Activated naive CD4-positive, alpha-beta T cell treated with anti-CD3 and anti-CD28 coated beads, Interleukin-2, amount 50 U/mL, for 72 hours (primary cell): ENCODE measurements at regions not wholly inside any gene's neighbourhood (a gene's known extent, or its start where the extent isn't known, plus 50 kb on each side); places are given as distances from the start of the nearest gene placed in this dataset.

ENCODE experiments used
- ATAC-seq, 2 donors: fragments of 150-1000 bp; cut with Tn5 transposase; 2 replicates each; pipeline ENCODE4 v1.10.0; 2021; ENCODE audit warnings: mild to moderate bottlenecking in 2 of 2, moderate library complexity in 2 of 2
- DNase-seq, 2 donors: peaks; one replicate each; pipeline ENCODE4 v3.0.0; 2021 to 2022; ENCODE audit warnings: low spot score in 2 of 2
- H3K27ac Mint-ChIP-seq, 2 donors: one replicate each; pipeline ENCODE4 v1.8.0; 2022; ENCODE audit warnings: mild to moderate bottlenecking in 2 of 2, mixed read lengths in 2 of 2
- H3K36me3 Mint-ChIP-seq, 2 donors: one replicate each; pipeline ENCODE4 v1.8.0; 2022; ENCODE audit warnings: mixed read lengths in 2 of 2
- H3K9me3 Mint-ChIP-seq, 2 donors: one replicate each; pipeline ENCODE4 v1.8.0; 2022; ENCODE audit warnings: mixed read lengths in 2 of 2

DNA sequence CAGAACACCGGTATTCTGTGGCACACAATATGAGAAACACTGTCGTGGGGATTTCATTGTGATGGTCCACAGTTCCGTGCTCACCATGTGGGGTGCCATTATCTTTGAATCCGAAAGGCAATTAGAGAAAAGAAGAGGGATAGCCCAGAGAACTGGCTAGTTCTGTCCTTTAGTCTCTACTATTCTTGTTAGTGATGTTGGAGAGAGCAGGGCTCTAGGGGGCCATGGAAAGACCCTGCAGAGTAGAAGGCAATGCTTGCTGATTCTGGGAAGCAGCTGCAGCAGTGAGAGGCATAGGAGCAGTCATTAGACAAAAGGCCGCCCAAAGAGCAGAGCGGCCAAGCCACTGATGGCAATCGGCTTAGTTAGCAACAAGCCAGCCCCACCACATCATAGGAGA is 146.3 kb downstream of the TSEN15 start:
- Mint-ChIP-seq H3K27ac (no peak overlapping the region), H3K9me3 (no peaks in the 10 kb centered on the region), H3K36me3 (no peaks in the 10 kb centered on the region)
- ATAC-seq = no peak
- no peak for DNase-seq

GRCh38 chr1:184199036-184199435 is 147.5 kb downstream of the TSEN15 start:
- Mint-ChIP-seq H3K36me3 (no peaks in the 10 kb centered on the region), H3K9me3 (no peaks in the 10 kb centered on the region), H3K27ac (no peak overlapping the region)
- no peak for DNase-seq
- peak; percentile 11 to 20 for ATAC-seq

GRCh38 chr1:184199438-184200085 is 148.0 kb downstream of the TSEN15 start:
- DNase-seq (no peak), ATAC-seq (no peak)
- Mint-ChIP-seq H3K9me3 (no peaks in the 10 kb centered on the region), H3K36me3 (no peaks in the 10 kb centered on the region), H3K27ac (no peak overlapping the region)

DNA sequence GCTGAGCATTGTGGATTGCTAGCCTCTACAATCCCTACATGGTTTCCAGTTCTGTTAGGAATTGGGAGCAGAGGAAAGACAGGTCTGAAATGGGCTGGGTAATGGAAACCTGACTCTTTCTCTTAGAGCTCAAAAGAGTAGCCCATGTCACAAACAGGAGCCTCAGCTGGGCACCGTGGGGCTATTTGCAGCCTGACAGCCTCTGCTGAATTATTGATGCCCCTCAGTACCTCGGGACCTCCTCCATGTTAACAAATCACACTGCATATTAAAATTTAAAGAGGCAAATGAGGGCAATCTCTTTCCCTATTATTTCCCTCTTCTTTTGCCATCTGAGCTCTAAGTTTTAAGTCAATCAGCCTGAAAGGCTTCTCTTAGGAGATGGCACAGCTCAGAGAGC is 157.1 kb downstream of the TSEN15 start:
- Mint-ChIP-seq H3K36me3 (no peaks in the 10 kb centered on the region), H3K27ac (no peak overlapping the region), H3K9me3 (no peaks in the 10 kb centered on the region)
- ATAC-seq = no peak
- DNase-seq = no peak

DNA sequence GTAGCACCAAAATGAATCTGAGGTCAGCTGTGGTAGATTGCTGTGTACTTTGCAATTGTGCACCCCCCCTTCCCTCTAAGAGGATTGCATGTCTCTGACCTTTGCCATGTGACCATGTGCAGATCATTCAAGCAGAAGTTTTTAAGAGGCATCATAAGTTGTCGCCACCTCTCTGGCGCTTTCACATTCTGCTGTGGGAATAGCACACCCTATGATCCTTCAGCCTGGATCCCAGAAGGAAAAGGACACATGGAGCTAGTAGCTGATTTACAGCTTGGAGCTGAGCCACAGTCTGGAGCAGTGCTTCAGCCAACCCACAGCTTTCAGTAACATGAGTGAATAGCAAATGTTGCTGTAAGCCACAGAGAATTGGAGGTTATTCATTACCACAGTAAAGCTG is 158.5 kb downstream of the TSEN15 start:
- DNase-seq (no peak), ATAC-seq (no peak)

DNA sequence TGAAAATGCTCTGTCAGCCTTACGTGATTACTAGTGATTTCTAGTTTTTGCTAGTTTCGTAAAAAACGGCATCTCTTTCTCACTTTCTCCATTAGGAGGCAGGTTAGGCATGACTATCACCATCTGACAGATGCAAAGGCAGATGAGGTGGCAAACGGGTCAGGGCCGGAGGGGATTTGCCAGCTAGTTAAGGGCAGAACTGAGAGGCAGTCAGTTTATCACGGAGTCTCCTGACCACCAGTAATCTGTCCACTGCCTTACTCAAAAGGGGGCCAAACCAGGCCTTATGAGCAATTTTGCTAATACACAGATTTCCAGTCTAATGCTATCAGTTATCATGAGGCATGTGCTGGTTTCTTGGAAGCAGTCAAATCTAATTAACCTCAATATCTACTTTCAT is 159.3 kb downstream of the TSEN15 start:
- Mint-ChIP-seq H3K27ac (no peak overlapping the region), H3K9me3 (no peaks in the 10 kb centered on the region), H3K36me3 (no peaks in the 10 kb centered on the region)
- no peak for ATAC-seq
- DNase-seq = no peak

More for the DNA sequence above, 158.5 kb downstream of the TSEN15 start:
- no peaks in the 10 kb centered on the region for H3K9me3 Mint-ChIP-seq
- no peaks in the 10 kb centered on the region for H3K36me3 Mint-ChIP-seq
- no peak overlapping the region for H3K27ac Mint-ChIP-seq

DNA sequence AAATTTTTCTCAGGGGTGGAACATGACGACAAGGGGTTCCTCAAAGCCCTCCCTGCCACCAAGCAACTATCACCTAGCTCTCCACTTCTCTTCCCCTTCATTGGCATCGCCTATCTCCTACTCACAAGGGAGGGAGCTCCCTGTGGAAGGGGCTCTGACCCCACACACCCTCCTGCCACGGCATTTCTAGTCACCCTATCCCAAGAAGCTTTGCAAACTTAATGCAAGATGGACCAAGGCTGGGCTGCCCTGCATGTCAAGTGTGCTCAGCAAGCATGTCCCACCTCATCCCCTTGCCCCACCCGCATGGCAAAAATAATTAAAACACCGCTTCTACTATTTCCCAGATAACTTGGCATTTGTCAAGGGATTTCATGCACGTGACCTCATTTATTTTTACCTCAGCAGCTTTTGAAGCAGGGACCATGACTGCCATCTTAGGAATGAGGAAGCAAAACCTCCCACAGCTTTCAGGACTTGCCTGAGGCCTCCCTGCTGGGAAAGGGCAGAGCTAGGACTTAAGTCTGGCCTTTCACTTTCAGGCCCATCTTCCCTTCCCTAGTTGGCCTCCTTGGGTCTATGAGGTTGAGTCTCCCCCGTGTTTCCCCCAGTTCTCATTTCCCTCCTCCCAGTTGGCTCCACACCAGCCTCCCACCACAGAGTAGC is 161.3 kb downstream of the TSEN15 start:
- no peak for ATAC-seq
- Mint-ChIP-seq H3K36me3 (no peaks in the 10 kb centered on the region), H3K27ac (peak overlapping the region in 1 of 2 donors; percentile 32), H3K9me3 (no peaks in the 10 kb centered on the region)
- DNase-seq = no peak

DNA sequence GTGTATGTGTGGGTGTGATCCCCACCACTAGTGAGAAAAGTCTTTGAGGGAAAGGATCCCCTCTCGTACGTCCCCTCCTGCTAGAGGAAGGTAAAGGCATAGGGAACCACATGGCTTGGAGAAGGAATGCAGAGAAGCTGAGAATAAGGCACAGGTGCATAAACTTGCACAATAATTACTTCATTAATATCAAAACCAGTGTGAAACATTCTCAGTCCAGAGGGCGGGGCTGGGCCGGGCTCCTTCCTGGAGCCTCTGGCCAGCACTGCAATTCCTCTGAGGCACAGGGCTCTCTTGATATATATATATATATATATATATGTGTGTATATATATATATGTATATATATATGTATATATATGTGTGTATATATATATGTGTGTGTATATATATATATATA is 162.6 kb downstream of the TSEN15 start:
- DNase-seq = no peak
- Mint-ChIP-seq H3K36me3 (no peaks in the 10 kb centered on the region), H3K9me3 (no peaks in the 10 kb centered on the region), H3K27ac (no peak overlapping the region)
- no peak for ATAC-seq

- DNase-seq = no peak
- Mint-ChIP-seq H3K27ac (no peak overlapping the region), H3K9me3 (no peaks in the 10 kb centered on the region), H3K36me3 (no peaks in the 10 kb centered on the region)
- no peak for ATAC-seq
Observed at GRCh38 chr1:184215274-184215925, 163.9 kb downstream of the TSEN15 start.

DNA sequence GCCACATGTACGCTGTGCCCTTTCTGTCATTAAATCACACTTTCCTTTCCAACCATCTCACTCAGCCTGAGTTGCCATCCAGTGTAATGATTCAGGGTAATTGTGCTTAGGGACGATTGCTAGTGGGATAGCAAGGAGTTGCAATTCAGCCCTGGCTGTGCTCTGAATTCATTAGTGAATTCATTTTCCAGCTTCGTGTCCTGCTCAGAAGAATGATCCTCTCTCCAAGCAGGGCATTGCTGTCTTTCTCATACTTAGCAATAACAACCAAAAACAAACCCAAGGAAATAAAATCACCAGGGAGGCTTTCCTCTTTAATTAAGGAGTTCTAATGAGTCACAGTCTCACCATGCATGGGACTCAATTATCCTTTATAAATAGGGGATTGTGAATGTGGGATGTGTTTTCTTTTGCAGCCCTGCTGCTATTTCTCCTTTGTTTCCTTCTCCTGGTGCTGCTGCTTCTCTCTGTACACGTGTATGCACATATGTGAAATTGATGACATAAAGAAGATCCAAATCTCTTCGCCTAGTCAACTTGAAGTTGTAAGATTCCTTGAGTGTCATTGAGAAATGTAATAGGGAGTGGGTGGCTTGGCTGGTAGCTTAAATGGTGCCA is 167.0 kb downstream of the TSEN15 start:
- Mint-ChIP-seq H3K36me3 (no peaks in the 10 kb centered on the region), H3K27ac (no peak overlapping the region), H3K9me3 (no peaks in the 10 kb centered on the region)
- ATAC-seq = no peak
- no peak for DNase-seq

GRCh38 chr1:184219414-184219813 is 167.4 kb upstream of the C1orf21 start:
- no peak for ATAC-seq
- Mint-ChIP-seq H3K9me3 (no peaks in the 10 kb centered on the region), H3K27ac (no peak overlapping the region), H3K36me3 (no peaks in the 10 kb centered on the region)
- no peak for DNase-seq

DNA sequence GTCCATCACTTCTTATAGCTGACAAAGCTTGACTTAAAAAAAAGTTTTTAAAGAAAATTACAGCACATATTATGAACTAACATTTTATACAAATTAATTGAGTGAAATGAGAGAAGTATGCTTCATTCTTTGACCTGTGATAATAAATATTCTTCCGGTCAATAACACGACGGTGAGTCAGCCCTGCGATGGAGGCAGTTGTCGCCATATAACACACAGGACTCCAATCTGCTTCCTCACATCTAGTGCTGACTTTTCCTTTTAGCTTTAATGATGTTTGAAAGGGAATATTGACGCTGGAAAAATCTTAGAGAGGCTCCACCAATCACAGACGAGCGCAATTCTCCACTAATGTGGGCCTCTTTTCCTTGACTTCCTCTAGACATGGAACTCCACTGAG is 166.9 kb upstream of the C1orf21 start:
- Mint-ChIP-seq H3K36me3 (no peaks in the 10 kb centered on the region), H3K27ac (no peak overlapping the region), H3K9me3 (no peaks in the 10 kb centered on the region)
- ATAC-seq = no peak
- DNase-seq = no peak

DNA sequence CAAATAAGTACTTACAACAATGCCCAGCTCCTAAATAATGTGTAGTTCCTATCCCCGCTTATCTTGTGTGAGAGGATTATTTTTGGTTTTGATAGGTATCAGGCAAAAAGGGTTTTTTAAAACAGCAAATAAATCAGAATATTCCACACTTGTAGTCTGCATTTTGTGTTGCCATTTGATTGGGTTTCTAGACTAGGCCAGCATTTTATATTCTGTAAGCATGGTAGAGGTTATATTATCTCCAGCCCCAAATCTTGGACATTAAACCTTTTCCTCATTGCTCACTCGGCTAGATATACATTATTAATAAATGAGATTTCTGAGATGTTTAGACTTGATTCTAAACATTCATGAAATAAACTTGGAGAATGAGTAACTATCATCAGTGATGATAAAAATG is 165.7 kb upstream of the C1orf21 start:
- H3K36me3 Mint-ChIP-seq = no peaks in the 10 kb centered on the region
- ATAC-seq (no peak), DNase-seq (no peak)
- H3K9me3 Mint-ChIP-seq = no peaks in the 10 kb centered on the region
- no peak overlapping the region for H3K27ac Mint-ChIP-seq

DNA sequence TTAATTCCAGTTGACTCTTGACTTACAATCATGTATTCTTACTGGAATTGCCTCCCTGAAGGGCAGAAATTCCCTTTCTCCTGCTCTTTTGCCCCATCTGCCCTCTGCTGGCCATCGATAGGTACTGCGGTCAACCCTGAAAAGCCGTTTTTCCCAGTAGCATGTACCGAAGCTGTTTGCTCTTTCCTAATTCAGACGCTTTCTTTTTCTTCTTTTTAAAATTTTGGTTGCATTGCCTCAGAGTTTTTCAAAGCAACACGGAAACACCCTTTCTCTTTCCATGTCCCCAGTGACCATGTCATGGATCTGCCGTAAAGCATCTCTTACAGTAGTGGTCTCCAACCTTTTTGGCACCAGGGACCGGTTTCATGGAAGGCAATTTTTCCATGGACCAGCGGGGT is 164.2 kb upstream of the C1orf21 start:
- Mint-ChIP-seq H3K36me3 (no peaks in the 10 kb centered on the region), H3K9me3 (no peaks in the 10 kb centered on the region), H3K27ac (no peak overlapping the region)
- ATAC-seq = no peak
- DNase-seq = peak in 1 of 2 donors; percentile 56

GRCh38 chr1:184223216-184223615 is 163.6 kb upstream of the C1orf21 start:
- peak in 1 of 2 donors; percentile 24 for ATAC-seq

GRCh38 chr1:184225283-184226099 is 161.3 kb upstream of the C1orf21 start:
- DNase-seq = no peak
- no peaks in the 10 kb centered on the region for H3K9me3 Mint-ChIP-seq
- H3K36me3 Mint-ChIP-seq = no peaks in the 10 kb centered on the region
- no peak overlapping the region for H3K27ac Mint-ChIP-seq
- ATAC-seq = no peak

More at GRCh38 chr1:184223216-184223615, 163.6 kb upstream of the C1orf21 start:
- Mint-ChIP-seq H3K9me3 (no peaks in the 10 kb centered on the region), H3K27ac (no peak overlapping the region), H3K36me3 (no peaks in the 10 kb centered on the region)
- DNase-seq = no peak

- H3K36me3 Mint-ChIP-seq = no peaks in the 10 kb centered on the region
- DNase-seq (no peak), ATAC-seq (no peak)
- no peaks in the 10 kb centered on the region for H3K9me3 Mint-ChIP-seq
- H3K27ac Mint-ChIP-seq = no peak overlapping the region
Observed at GRCh38 chr1:184226100-184226487, 160.7 kb upstream of the C1orf21 start.
